ENCODE measurements at regions not wholly inside any gene's neighbourhood (a gene's known extent, or its start where the extent isn't known, plus 50 kb on each side); places are given as distances from the start of the nearest gene placed in this dataset.

DNA sequence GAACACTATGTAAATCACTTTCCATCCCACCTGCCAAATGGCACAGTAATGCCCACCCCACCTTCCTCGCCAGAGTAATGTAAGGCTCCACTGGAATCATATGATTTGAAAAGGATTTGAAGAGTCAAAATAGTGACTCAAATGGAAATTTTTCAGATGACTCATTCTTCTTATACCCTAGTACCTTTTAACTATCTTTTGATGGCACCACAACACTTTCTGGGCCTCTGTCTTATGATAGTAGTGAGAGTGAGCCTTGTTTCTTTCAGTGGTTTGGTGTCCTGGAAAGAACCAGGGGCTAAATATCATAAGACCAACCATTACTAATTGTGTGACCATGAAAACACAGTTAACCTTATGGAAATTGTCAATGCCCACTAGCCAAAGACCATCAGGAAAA is 235.4 kb upstream of the SLC14A2 start:
- Mint-ChIP-seq H3K4me1 (peaks cover 13% of the 10 kb centered on the region), H3K36me3 (no peaks in the 10 kb centered on the region), H3K9me3 (peaks cover 5% of the 10 kb centered on the region), H3K27me3 (ENCODE audit: low read depth) (peaks cover 3% of the 10 kb centered on the region), H3K27ac (no peak overlapping the region), H3K4me3 (no peak overlapping the region)
- no peak for DNase-seq (ENCODE audit: low spot score in 2 of 2, unreplicated experiment in 2 of 2)
- TF ChIP-seq CTCF (IDR thresholded peaks at IDR 0.05; ENCODE audit: unreplicated experiment) = no peak

DNA sequence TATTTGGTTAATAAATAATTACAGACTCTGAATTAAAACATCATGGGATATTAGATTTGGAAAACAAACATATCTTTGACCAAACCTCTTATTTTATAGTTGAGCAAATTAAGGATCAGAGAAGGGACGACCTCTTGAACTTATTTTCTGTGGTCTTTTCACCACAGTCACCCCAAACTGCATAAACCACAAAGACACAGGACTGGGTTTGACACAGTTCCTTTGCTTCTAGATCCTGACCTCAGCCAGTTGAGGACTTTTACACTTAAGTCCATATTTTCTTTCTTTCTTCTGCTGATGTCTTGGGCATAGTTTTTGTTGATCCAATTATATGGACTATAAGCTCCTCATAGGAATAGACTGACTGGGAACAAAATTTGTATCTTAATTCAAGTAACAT is 234.0 kb upstream of the SLC14A2 start:
- DNase-seq (ENCODE audit: low spot score in 2 of 2, unreplicated experiment in 2 of 2) = no peak
- no peak overlapping the region for H3K27ac Mint-ChIP-seq
- no peaks in the 10 kb centered on the region for H3K36me3 Mint-ChIP-seq
- peaks cover 3% of the 10 kb centered on the region for H3K27me3 Mint-ChIP-seq (ENCODE audit: low read depth)
- peaks cover 17% of the 10 kb centered on the region for H3K4me1 Mint-ChIP-seq
- H3K4me3 Mint-ChIP-seq = no peak overlapping the region
- peaks cover 5% of the 10 kb centered on the region for H3K9me3 Mint-ChIP-seq
- no peak for TF ChIP-seq CTCF (IDR thresholded peaks at IDR 0.05; ENCODE audit: unreplicated experiment)

GRCh38 chr18:45383228-45383627 is 232.0 kb upstream of the SLC14A2 start:
- Mint-ChIP-seq H3K4me1 (peaks cover 25% of the 10 kb centered on the region), H3K27me3 (ENCODE audit: low read depth) (no peaks in the 10 kb centered on the region), H3K4me3 (no peak overlapping the region), H3K36me3 (no peaks in the 10 kb centered on the region), H3K27ac (no peak overlapping the region), H3K9me3 (no peaks in the 10 kb centered on the region)
- no peak for TF ChIP-seq CTCF (IDR thresholded peaks at IDR 0.05; ENCODE audit: unreplicated experiment)
- no peak for DNase-seq (ENCODE audit: low spot score in 2 of 2, unreplicated experiment in 2 of 2)

DNA sequence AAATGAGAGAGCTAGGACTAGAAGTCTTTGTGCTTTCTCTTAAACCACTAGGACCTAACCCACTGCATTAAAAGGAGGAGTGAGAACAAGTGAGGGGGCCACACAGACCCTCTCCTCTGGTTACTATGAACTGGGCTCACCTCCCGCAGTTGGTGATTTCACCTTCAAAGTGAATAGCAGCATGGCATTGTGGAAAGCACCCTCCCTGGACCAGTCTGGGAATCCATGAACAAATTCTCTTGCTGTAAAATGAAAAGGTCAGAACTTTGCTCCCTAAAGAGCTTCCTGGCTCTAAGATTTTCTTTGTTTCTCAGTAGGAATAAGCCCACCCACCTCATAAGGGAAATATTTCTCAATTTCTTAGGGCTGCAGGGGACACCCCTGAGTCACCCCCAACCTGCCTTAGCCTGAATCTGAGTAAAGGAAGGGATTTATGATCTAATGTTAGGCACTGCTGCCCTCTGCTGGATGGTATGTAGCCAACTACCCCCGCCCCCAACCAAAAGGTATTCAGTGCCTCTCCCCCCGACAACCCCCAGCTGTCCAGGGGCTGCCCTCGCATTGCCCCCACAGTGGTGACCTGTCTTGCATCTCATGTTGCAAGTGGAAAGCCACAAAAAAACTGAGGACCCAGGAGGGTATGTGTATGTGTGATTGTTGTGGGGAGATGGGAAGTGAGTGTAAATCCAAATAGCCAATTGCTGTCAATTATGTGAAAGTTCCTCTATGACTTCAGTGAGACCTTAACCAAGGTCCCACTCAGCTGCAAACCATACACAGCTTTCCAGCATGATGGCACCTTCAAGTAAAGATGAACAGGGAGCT is 230.9 kb upstream of the SLC14A2 start:
- Mint-ChIP-seq H3K4me3 (no peak overlapping the region), H3K9me3 (no peaks in the 10 kb centered on the region)

DNA sequence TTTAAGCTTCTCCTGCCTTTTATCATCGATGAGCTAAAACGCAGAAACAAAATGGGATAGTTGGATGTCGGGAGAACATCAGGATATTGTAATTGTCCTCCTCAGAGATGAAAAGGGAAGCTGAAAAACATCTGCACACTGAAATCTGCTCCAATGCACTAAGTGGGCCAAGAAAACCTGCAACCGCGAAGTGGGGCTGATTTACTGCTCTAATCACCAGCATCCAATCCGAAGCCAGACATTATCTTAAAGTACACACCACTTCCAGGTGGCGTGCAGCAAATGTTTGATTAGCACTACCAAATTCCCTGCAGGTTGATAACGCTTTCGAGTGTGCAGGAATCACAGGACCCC is 230.3 kb upstream of the SLC14A2 start:
- peaks cover 25% of the 10 kb centered on the region for H3K4me1 Mint-ChIP-seq
- H3K36me3 Mint-ChIP-seq = no peaks in the 10 kb centered on the region

More for the DNA sequence above, 230.9 kb upstream of the SLC14A2 start:
- peak; percentile 77 for TF ChIP-seq CTCF (IDR thresholded peaks at IDR 0.05; ENCODE audit: unreplicated experiment)
- peaks cover 25% of the 10 kb centered on the region for H3K4me1 Mint-ChIP-seq
- H3K27me3 Mint-ChIP-seq (ENCODE audit: low read depth) = peaks cover 2% of the 10 kb centered on the region
- no peak overlapping the region for H3K27ac Mint-ChIP-seq
- DNase-seq (ENCODE audit: low spot score in 2 of 2, unreplicated experiment in 2 of 2) = peak in 1 of 2 experiments; percentile 58
- no peaks in the 10 kb centered on the region for H3K36me3 Mint-ChIP-seq

More for the DNA sequence above, 230.3 kb upstream of the SLC14A2 start:
- Mint-ChIP-seq H3K27me3 (ENCODE audit: low read depth) (peaks cover 2% of the 10 kb centered on the region), H3K9me3 (no peaks in the 10 kb centered on the region), H3K27ac (no peak overlapping the region), H3K4me3 (no peak overlapping the region)
- DNase-seq (ENCODE audit: low spot score in 2 of 2, unreplicated experiment in 2 of 2) = no peak
- no peak for TF ChIP-seq CTCF (IDR thresholded peaks at IDR 0.05; ENCODE audit: unreplicated experiment)

All from mesothelial cell of epicardium (in vitro differentiated cells).